WTC11 (cell line): ENCODE measurements at regions not wholly inside any gene's neighbourhood (a gene's known extent, or its start where the extent isn't known, plus 50 kb on each side); places are given as distances from the start of the nearest gene placed in this dataset.

Source experiments
- ATAC-seq: fragments of 200-7000 bp; cut with Tn5 transposase; 2 replicates; pipeline ENCODE4 v1.10.0; 2021; ENCODE audit warnings: mild to moderate bottlenecking, moderate library complexity
- CTCF ChIA-PET: fragments of 300-600 bp; sonication (Branson Sonifier 250); formaldehyde crosslinking; loops from one replicate; lab custom pipeline; 2021; ENCODE audit warnings: antibody characterized with exemption; lab: Charles Lee
- POLR2A ChIA-PET: fragments of 350-600 bp; sonication (Branson Sonifier 250); formaldehyde crosslinking; loops from one replicate; lab custom pipeline; 2021; ENCODE audit warnings: antibody characterized with exemption; lab: Charles Lee
- DNase-seq: peaks from one replicate; pipeline ENCODE4 v3.0.0; 2021; ENCODE audit warnings: low spot score
- H3K27ac Mint-ChIP-seq: 2 replicates; pipeline ENCODE4 v1.8.0; 2021; ENCODE audit warnings: mixed read lengths
- H3K27me3 Mint-ChIP-seq: 2 replicates; pipeline ENCODE4 v1.8.0; 2021; ENCODE audit warnings: low read depth, mild to moderate bottlenecking, moderate library complexity, mixed read lengths
- H3K36me3 Mint-ChIP-seq: 2 replicates; pipeline ENCODE4 v1.8.0; 2021; ENCODE audit warnings: mixed read lengths
- H3K4me1 Mint-ChIP-seq: 2 replicates; pipeline ENCODE4 v1.8.0; 2022; ENCODE audit warnings: mixed read lengths
- H3K4me3 Mint-ChIP-seq: 2 replicates; pipeline ENCODE4 v1.8.0; 2021; ENCODE audit warnings: mild to moderate bottlenecking, moderate library complexity, mixed read lengths
- H3K9me3 Mint-ChIP-seq: 2 replicates; pipeline ENCODE4 v1.8.0; 2021; ENCODE audit warnings: mixed read lengths
- CREB1 ChIP-seq: sonication (generic); formaldehyde crosslinking; IDR thresholded peaks from 2 replicates; pipeline ENCODE4 v1.8.0; 2023; ENCODE audit warnings: mild to moderate bottlenecking, missing genetic modification reagents
- EMX1 ChIP-seq: fragments of 250-450 bp; sonication (Bioruptor Pico); IDR thresholded peaks from 2 replicates; pipeline ENCODE4 v1.8.0; 2021; ENCODE audit warnings: mild to moderate bottlenecking
- FOXK1 ChIP-seq: sonication (generic); formaldehyde crosslinking; IDR thresholded peaks from 2 replicates; pipeline ENCODE4 v1.8.0; 2022; ENCODE audit warnings: mild to moderate bottlenecking, moderate library complexity, missing genetic modification reagents
- HMGA2 ChIP-seq: fragments of 250-450 bp; sonication (Bioruptor Pico); IDR thresholded peaks from 2 replicates; pipeline ENCODE4 v1.4.0; 2021; ENCODE audit warnings: mild to moderate bottlenecking, moderate library complexity
- JAZF1 ChIP-seq: fragments of 250-450 bp; sonication (Bioruptor Pico); IDR thresholded peaks from 2 replicates; pipeline ENCODE4 v1.9.0; 2021; ENCODE audit warnings: moderate library complexity, mild to moderate bottlenecking, inconsistent platforms
- MXD4 ChIP-seq: fragments of 250-450 bp; sonication (Bioruptor Pico); IDR thresholded peaks from 2 replicates; pipeline ENCODE4 v1.8.0; 2021; ENCODE audit warnings: mild to moderate bottlenecking, moderate library complexity, borderline replicate concordance
- ZNF219 ChIP-seq: sonication (generic); formaldehyde crosslinking; IDR thresholded peaks from 2 replicates; pipeline ENCODE4 v1.8.0; 2023; ENCODE audit warnings: missing genetic modification reagents, mild to moderate bottlenecking, borderline replicate concordance
- ZNF263 ChIP-seq: sonication (generic); formaldehyde crosslinking; IDR thresholded peaks from 2 replicates; pipeline ENCODE4 v1.8.1; 2022; ENCODE audit warnings: low read depth, mild to moderate bottlenecking, moderate library complexity, missing genetic modification reagents
- TF ChIP-seq, protein P1 (sequence below): sonication (generic); formaldehyde crosslinking; IDR thresholded peaks from 2 replicates; pipeline ENCODE4 v1.8.1; 2023; ENCODE audit warnings: mild to moderate bottlenecking, missing genetic modification reagents, borderline replicate concordance
- TF ChIP-seq, protein P2 (sequence below): sonication (generic); formaldehyde crosslinking; IDR thresholded peaks from 2 replicates; pipeline ENCODE4 v1.8.1; 2022; ENCODE audit warnings: low read depth, missing genetic modification reagents, borderline replicate concordance
- TF ChIP-seq, protein P3 (sequence below): sonication (generic); formaldehyde crosslinking; conservative IDR thresholded peaks from 2 replicates; pipeline ENCODE4 v1.8.1; 2022; ENCODE audit warnings: mild to moderate bottlenecking, missing genetic modification reagents
- TF ChIP-seq, protein P4 (sequence below): fragments of 250-450 bp; sonication (Bioruptor Pico); IDR thresholded peaks from 2 replicates; pipeline ENCODE4 v1.9.0; 2021; ENCODE audit warnings: mild to moderate bottlenecking
- TF ChIP-seq, protein P5 (sequence below): fragments of 250-450 bp; sonication (Bioruptor Pico); IDR thresholded peaks from 2 replicates; pipeline ENCODE4 v1.9.0; 2021; ENCODE audit warnings: mild to moderate bottlenecking
- TF ChIP-seq, protein P6 (sequence below): fragments of 250-450 bp; sonication (Bioruptor Pico); IDR thresholded peaks from 2 replicates; pipeline ENCODE4 v1.9.0; 2021; ENCODE audit warnings: mild to moderate bottlenecking, borderline replicate concordance
- TF ChIP-seq, protein P7 (sequence below): sonication (generic); formaldehyde crosslinking; IDR thresholded peaks from 2 replicates; pipeline ENCODE4 v1.8.1; 2022; ENCODE audit warnings: low read depth, mild to moderate bottlenecking, moderate library complexity, missing genetic modification reagents, borderline replicate concordance

DNA sequence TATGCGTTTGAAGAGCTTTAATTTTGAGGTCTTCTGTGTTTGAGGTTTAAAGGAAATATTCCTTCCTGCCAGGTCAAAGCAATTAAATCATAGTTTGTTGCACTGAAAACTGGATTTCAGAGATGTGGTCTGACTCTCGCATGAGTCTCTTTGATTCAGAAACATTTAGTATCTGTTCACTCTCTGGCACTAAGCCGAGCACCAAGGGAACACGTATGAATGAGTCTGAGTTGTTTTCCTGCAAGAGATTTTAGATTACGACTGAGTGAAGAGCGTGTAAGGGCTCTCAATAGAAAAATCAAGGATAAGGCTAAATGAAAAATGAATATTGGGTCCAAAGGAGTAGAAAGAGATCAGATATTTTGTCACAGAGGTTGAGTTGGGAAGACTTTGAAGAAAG, 875.4 kb upstream of the PRKX start:
- POLR2A ChIA-PET: no interaction called here
- ATAC-seq (no peak), DNase-seq (no peak)
- Mint-ChIP-seq H3K36me3 (no peaks in the 10 kb centered on the region), H3K27ac (no peak overlapping the region), H3K9me3 (peaks cover 16% of the 10 kb centered on the region), H3K4me1 (no peaks in the 10 kb centered on the region), H3K4me3 (no peak overlapping the region), H3K27me3 (no peaks in the 10 kb centered on the region)
- TF ChIP-seq, protein P1, sequence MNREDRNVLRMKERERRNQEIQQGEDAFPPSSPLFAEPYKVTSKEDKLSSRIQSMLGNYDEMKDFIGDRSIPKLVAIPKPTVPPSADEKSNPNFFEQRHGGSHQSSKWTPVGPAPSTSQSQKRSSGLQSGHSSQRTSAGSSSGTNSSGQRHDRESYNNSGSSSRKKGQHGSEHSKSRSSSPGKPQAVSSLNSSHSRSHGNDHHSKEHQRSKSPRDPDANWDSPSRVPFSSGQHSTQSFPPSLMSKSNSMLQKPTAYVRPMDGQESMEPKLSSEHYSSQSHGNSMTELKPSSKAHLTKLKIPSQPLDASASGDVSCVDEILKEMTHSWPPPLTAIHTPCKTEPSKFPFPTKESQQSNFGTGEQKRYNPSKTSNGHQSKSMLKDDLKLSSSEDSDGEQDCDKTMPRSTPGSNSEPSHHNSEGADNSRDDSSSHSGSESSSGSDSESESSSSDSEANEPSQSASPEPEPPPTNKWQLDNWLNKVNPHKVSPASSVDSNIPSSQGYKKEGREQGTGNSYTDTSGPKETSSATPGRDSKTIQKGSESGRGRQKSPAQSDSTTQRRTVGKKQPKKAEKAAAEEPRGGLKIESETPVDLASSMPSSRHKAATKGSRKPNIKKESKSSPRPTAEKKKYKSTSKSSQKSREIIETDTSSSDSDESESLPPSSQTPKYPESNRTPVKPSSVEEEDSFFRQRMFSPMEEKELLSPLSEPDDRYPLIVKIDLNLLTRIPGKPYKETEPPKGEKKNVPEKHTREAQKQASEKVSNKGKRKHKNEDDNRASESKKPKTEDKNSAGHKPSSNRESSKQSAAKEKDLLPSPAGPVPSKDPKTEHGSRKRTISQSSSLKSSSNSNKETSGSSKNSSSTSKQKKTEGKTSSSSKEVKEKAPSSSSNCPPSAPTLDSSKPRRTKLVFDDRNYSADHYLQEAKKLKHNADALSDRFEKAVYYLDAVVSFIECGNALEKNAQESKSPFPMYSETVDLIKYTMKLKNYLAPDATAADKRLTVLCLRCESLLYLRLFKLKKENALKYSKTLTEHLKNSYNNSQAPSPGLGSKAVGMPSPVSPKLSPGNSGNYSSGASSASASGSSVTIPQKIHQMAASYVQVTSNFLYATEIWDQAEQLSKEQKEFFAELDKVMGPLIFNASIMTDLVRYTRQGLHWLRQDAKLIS (CRISPR knock-in tag): no peak
- TF ChIP-seq ZNF219 (CRISPR knock-in tag) (no peak), EMX1 (CRISPR knock-in tag) (no peak), JAZF1 (CRISPR knock-in tag) (no peak), FOXK1 (CRISPR knock-in tag) (no peak), CREB1 (no peak)
- TF ChIP-seq, protein P2, sequence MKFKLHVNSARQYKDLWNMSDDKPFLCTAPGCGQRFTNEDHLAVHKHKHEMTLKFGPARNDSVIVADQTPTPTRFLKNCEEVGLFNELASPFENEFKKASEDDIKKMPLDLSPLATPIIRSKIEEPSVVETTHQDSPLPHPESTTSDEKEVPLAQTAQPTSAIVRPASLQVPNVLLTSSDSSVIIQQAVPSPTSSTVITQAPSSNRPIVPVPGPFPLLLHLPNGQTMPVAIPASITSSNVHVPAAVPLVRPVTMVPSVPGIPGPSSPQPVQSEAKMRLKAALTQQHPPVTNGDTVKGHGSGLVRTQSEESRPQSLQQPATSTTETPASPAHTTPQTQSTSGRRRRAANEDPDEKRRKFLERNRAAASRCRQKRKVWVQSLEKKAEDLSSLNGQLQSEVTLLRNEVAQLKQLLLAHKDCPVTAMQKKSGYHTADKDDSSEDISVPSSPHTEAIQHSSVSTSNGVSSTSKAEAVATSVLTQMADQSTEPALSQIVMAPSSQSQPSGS: no peak
- TF ChIP-seq, protein P3, sequence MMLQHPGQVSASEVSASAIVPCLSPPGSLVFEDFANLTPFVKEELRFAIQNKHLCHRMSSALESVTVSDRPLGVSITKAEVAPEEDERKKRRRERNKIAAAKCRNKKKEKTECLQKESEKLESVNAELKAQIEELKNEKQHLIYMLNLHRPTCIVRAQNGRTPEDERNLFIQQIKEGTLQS: no peak
- TF ChIP-seq, protein P4, sequence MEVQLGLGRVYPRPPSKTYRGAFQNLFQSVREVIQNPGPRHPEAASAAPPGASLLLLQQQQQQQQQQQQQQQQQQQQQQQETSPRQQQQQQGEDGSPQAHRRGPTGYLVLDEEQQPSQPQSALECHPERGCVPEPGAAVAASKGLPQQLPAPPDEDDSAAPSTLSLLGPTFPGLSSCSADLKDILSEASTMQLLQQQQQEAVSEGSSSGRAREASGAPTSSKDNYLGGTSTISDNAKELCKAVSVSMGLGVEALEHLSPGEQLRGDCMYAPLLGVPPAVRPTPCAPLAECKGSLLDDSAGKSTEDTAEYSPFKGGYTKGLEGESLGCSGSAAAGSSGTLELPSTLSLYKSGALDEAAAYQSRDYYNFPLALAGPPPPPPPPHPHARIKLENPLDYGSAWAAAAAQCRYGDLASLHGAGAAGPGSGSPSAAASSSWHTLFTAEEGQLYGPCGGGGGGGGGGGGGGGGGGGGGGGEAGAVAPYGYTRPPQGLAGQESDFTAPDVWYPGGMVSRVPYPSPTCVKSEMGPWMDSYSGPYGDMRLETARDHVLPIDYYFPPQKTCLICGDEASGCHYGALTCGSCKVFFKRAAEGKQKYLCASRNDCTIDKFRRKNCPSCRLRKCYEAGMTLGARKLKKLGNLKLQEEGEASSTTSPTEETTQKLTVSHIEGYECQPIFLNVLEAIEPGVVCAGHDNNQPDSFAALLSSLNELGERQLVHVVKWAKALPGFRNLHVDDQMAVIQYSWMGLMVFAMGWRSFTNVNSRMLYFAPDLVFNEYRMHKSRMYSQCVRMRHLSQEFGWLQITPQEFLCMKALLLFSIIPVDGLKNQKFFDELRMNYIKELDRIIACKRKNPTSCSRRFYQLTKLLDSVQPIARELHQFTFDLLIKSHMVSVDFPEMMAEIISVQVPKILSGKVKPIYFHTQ: no peak
- CTCF ChIA-PET: no interaction called here

DNA sequence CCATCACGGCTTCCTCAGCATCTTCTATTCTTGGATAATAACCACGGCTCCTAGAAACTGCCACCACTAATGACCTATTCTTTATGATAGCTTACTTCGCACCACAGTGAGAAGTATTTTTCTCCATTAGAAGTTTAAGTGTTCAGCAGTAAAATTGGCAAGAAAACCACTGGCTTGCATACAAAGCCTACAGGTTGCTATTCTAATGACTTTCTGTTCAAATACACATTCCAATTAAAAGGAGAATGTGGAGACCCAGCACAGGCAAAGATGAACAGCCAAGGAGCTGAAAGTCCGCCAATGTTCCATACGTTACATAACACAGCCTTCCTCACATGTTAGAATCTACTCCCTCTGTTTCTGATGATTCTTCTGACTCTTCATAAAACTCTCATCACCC, 875.0 kb upstream of the PRKX start:
- CTCF ChIA-PET: no interaction called here
- no peaks in the 10 kb centered on the region for H3K4me1 Mint-ChIP-seq
- no peak overlapping the region for H3K27ac Mint-ChIP-seq
- H3K27me3 Mint-ChIP-seq: no peaks in the 10 kb centered on the region
- H3K4me3 Mint-ChIP-seq: no peak overlapping the region
- ATAC-seq (no peak), DNase-seq (no peak)
- no peaks in the 10 kb centered on the region for H3K36me3 Mint-ChIP-seq
- POLR2A ChIA-PET: no interaction called here
- H3K9me3 Mint-ChIP-seq: peaks cover 16% of the 10 kb centered on the region
- TF ChIP-seq, protein P1 (CRISPR knock-in tag): no peak
- TF ChIP-seq MXD4 (CRISPR knock-in tag): no peak
- TF ChIP-seq, protein P5, sequence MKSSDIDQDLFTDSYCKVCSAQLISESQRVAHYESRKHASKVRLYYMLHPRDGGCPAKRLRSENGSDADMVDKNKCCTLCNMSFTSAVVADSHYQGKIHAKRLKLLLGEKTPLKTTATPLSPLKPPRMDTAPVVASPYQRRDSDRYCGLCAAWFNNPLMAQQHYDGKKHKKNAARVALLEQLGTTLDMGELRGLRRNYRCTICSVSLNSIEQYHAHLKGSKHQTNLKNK (CRISPR knock-in tag): no peak
- no peak for TF ChIP-seq ZNF263 (CRISPR knock-in tag)
- TF ChIP-seq, protein P6, sequence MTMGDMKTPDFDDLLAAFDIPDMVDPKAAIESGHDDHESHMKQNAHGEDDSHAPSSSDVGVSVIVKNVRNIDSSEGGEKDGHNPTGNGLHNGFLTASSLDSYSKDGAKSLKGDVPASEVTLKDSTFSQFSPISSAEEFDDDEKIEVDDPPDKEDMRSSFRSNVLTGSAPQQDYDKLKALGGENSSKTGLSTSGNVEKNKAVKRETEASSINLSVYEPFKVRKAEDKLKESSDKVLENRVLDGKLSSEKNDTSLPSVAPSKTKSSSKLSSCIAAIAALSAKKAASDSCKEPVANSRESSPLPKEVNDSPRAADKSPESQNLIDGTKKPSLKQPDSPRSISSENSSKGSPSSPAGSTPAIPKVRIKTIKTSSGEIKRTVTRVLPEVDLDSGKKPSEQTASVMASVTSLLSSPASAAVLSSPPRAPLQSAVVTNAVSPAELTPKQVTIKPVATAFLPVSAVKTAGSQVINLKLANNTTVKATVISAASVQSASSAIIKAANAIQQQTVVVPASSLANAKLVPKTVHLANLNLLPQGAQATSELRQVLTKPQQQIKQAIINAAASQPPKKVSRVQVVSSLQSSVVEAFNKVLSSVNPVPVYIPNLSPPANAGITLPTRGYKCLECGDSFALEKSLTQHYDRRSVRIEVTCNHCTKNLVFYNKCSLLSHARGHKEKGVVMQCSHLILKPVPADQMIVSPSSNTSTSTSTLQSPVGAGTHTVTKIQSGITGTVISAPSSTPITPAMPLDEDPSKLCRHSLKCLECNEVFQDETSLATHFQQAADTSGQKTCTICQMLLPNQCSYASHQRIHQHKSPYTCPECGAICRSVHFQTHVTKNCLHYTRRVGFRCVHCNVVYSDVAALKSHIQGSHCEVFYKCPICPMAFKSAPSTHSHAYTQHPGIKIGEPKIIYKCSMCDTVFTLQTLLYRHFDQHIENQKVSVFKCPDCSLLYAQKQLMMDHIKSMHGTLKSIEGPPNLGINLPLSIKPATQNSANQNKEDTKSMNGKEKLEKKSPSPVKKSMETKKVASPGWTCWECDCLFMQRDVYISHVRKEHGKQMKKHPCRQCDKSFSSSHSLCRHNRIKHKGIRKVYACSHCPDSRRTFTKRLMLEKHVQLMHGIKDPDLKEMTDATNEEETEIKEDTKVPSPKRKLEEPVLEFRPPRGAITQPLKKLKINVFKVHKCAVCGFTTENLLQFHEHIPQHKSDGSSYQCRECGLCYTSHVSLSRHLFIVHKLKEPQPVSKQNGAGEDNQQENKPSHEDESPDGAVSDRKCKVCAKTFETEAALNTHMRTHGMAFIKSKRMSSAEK (CRISPR knock-in tag): no peak
- TF ChIP-seq EMX1 (CRISPR knock-in tag): no peak
- no peak for TF ChIP-seq HMGA2
- TF ChIP-seq, protein P7, sequence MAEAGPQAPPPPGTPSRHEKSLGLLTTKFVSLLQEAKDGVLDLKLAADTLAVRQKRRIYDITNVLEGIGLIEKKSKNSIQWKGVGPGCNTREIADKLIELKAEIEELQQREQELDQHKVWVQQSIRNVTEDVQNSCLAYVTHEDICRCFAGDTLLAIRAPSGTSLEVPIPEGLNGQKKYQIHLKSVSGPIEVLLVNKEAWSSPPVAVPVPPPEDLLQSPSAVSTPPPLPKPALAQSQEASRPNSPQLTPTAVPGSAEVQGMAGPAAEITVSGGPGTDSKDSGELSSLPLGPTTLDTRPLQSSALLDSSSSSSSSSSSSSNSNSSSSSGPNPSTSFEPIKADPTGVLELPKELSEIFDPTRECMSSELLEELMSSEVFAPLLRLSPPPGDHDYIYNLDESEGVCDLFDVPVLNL (CRISPR knock-in tag): no peak
